ENCODE measurements at regions not wholly inside any gene's neighbourhood (a gene's known extent, or its start where the extent isn't known, plus 50 kb on each side); places are given as distances from the start of the nearest gene placed in this dataset.

DNA sequence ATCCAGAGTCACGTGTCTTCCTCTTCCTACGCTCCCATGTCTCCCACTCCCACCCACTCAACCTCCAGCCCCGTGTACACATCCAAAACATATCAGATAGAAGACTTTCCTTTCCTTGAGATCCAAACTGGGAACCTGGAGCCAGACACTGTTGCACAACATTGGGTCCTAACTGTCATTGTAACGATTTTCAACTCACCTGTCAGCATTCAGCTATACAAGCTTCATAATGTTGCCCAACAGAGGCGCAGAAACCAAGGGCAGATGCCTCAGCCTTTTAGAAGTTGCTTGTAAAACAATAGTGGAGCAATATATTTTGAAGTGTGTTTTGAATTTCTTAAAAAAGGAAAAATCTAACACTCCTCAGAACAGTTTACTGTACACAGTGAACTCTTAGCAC is 84.9 kb upstream of the GLIS3 start:
- TF ChIP-seq, protein P1, sequence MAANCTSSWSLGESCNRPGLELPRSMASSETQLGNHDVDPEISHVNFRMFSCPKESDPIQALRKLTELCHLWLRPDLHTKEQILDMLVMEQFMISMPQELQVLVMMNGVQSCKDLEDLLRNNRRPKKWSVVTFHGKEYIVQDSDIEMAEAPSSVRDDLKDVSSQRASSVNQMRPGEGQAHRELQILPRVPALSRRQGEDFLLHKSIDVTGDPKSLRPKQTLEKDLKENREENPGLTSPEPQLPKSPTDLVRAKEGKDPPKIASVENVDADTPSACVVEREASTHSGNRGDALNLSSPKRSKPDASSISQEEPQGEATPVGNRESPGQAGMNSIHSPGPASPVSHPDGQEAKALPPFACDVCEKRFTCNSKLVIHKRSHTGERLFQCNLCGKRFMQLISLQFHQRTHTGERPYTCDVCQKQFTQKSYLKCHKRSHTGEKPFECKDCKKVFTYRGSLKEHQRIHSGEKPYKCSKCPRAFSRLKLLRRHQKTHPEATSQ (CRISPR knock-in tag; IDR thresholded peaks at IDR 0.05; ENCODE audit: borderline replicate concordance), result no peak
- TF ChIP-seq KLF13 (CRISPR knock-in tag; IDR thresholded peaks at IDR 0.05), result no peak
- TF ChIP-seq, protein P2, sequence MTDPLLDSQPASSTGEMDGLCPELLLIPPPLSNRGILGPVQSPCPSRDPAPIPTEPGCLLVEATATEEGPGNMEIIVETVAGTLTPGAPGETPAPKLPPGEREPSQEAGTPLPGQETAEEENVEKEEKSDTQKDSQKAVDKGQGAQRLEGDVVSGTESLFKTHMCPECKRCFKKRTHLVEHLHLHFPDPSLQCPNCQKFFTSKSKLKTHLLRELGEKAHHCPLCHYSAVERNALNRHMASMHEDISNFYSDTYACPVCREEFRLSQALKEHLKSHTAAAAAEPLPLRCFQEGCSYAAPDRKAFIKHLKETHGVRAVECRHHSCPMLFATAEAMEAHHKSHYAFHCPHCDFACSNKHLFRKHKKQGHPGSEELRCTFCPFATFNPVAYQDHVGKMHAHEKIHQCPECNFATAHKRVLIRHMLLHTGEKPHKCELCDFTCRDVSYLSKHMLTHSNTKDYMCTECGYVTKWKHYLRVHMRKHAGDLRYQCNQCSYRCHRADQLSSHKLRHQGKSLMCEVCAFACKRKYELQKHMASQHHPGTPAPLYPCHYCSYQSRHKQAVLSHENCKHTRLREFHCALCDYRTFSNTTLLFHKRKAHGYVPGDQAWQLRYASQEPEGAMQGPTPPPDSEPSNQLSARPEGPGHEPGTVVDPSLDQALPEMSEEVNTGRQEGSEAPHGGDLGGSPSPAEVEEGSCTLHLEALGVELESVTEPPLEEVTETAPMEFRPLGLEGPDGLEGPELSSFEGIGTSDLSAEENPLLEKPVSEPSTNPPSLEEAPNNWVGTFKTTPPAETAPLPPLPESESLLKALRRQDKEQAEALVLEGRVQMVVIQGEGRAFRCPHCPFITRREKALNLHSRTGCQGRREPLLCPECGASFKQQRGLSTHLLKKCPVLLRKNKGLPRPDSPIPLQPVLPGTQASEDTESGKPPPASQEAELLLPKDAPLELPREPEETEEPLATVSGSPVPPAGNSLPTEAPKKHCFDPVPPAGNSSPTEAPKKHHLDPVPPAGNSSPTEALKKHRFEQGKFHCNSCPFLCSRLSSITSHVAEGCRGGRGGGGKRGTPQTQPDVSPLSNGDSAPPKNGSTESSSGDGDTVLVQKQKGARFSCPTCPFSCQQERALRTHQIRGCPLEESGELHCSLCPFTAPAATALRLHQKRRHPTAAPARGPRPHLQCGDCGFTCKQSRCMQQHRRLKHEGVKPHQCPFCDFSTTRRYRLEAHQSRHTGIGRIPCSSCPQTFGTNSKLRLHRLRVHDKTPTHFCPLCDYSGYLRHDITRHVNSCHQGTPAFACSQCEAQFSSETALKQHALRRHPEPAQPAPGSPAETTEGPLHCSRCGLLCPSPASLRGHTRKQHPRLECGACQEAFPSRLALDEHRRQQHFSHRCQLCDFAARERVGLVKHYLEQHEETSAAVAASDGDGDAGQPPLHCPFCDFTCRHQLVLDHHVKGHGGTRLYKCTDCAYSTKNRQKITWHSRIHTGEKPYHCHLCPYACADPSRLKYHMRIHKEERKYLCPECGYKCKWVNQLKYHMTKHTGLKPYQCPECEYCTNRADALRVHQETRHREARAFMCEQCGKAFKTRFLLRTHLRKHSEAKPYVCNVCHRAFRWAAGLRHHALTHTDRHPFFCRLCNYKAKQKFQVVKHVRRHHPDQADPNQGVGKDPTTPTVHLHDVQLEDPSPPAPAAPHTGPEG (CRISPR knock-in tag; IDR thresholded peaks at IDR 0.05), result no peak
- TF ChIP-seq ZNF44 (CRISPR knock-in tag; IDR thresholded peaks at IDR 0.05), result no peak
- no peak for TF ChIP-seq FIP1L1 (IDR thresholded peaks at IDR 0.05; ENCODE audit: borderline replicate concordance, insufficient read depth, low read depth, low read length)
- no peak for TF ChIP-seq SMAD3 (CRISPR knock-in tag; IDR thresholded peaks at IDR 0.05)
- no peak for TF ChIP-seq CHD2 (IDR thresholded peaks at IDR 0.05; ENCODE audit: low read depth, low read length)
- TF ChIP-seq, protein P3, sequence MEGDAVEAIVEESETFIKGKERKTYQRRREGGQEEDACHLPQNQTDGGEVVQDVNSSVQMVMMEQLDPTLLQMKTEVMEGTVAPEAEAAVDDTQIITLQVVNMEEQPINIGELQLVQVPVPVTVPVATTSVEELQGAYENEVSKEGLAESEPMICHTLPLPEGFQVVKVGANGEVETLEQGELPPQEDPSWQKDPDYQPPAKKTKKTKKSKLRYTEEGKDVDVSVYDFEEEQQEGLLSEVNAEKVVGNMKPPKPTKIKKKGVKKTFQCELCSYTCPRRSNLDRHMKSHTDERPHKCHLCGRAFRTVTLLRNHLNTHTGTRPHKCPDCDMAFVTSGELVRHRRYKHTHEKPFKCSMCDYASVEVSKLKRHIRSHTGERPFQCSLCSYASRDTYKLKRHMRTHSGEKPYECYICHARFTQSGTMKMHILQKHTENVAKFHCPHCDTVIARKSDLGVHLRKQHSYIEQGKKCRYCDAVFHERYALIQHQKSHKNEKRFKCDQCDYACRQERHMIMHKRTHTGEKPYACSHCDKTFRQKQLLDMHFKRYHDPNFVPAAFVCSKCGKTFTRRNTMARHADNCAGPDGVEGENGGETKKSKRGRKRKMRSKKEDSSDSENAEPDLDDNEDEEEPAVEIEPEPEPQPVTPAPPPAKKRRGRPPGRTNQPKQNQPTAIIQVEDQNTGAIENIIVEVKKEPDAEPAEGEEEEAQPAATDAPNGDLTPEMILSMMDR (CRISPR knock-in tag; IDR thresholded peaks at IDR 0.05), result no peak
- TF ChIP-seq, protein P4, sequence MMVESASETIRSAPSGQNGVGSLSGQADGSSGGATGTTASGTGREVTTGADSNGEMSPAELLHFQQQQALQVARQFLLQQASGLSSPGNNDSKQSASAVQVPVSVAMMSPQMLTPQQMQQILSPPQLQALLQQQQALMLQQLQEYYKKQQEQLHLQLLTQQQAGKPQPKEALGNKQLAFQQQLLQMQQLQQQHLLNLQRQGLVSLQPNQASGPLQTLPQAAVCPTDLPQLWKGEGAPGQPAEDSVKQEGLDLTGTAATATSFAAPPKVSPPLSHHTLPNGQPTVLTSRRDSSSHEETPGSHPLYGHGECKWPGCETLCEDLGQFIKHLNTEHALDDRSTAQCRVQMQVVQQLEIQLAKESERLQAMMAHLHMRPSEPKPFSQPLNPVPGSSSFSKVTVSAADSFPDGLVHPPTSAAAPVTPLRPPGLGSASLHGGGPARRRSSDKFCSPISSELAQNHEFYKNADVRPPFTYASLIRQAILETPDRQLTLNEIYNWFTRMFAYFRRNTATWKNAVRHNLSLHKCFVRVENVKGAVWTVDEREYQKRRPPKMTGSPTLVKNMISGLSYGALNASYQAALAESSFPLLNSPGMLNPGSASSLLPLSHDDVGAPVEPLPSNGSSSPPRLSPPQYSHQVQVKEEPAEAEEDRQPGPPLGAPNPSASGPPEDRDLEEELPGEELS (CRISPR knock-in tag; IDR thresholded peaks at IDR 0.05), result no peak
- no peak for TF ChIP-seq EEA1 (CRISPR knock-in tag; IDR thresholded peaks at IDR 0.05; ENCODE audit: borderline replicate concordance)
- TF ChIP-seq SMC3 (IDR thresholded peaks at IDR 0.05; ENCODE audit: low read length), result no peak
- TF ChIP-seq, protein P5, sequence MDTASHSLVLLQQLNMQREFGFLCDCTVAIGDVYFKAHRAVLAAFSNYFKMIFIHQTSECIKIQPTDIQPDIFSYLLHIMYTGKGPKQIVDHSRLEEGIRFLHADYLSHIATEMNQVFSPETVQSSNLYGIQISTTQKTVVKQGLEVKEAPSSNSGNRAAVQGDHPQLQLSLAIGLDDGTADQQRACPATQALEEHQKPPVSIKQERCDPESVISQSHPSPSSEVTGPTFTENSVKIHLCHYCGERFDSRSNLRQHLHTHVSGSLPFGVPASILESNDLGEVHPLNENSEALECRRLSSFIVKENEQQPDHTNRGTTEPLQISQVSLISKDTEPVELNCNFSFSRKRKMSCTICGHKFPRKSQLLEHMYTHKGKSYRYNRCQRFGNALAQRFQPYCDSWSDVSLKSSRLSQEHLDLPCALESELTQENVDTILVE (CRISPR knock-in tag; IDR thresholded peaks at IDR 0.05), result no peak
- no peak for TF ChIP-seq HOXA3 (CRISPR knock-in tag; IDR thresholded peaks at IDR 0.05)
- no peak for TF ChIP-seq SRSF1 (optimal IDR thresholded peaks at IDR 0.05; ENCODE audit: low read depth, low read length)

All from HepG2 (cell line).